Mammary epithelial cell (primary cell): ENCODE measurements at regions not wholly inside any gene's neighbourhood (a gene's known extent, or its start where the extent isn't known, plus 50 kb on each side); places are given as distances from the start of the nearest gene placed in this dataset.

Experiments used
- CTCF ChIP-seq, 2 donors: IDR thresholded peaks in 1 of 2; conservative IDR thresholded peaks in 1 of 2; 2 replicates each; pipeline ENCODE4 v1.5.1; 2011 to 2012; ENCODE audit warnings: inconsistent platforms in 2 of 2, low read length in 2 of 2, mild to moderate bottlenecking in 2 of 2, control low read depth in 1 of 2, low read depth in 1 of 2; ENCODE audit not compliant: insufficient read depth in 1 of 2; ENCODE audit errors: extremely low read depth in 1 of 2
- EZH2 ChIP-seq: IDR thresholded peaks from 2 replicates; pipeline ENCODE4 v1.6.1; 2012; ENCODE audit warnings: low read length, inconsistent platforms, borderline replicate concordance

- no peak for TF ChIP-seq CTCF (conservative IDR thresholded peaks at IDR 0.05 in 1 of 2, IDR thresholded peaks at IDR 0.05 in 1 of 2; ENCODE audit: extremely low read depth in 1 of 2, insufficient read depth in 1 of 2, low read depth in 1 of 2, low read length in 2 of 2)
- no peak for TF ChIP-seq EZH2
Observed at GRCh38 chr14:39641224-39641623, 209.0 kb upstream of the FBXO33 start.
